Thyroid gland (tissue), 4 donors: ENCODE measurements at regions not wholly inside any gene's neighbourhood (a gene's known extent, or its start where the extent isn't known, plus 50 kb on each side); places are given as distances from the start of the nearest gene placed in this dataset.
A peak's percentile ranks its signal among the peaks of the same experiment; 100 is the strongest.

Experiments
- DNase-seq, 2 donors: peaks; one replicate each; pipeline ENCODE4 v3.0.0-alpha.2; 2019
- H3K27ac ChIP-seq, 3 donors: fragments of 200-600 bp; sonication (generic); 1 replicate in 2 of 3; 2 replicates in 1 of 3; pipeline ENCODE4 v1.5.1; 2016 to 2019; ENCODE audit warnings: mild to moderate bottlenecking in 1 of 3, moderate library complexity in 1 of 3
- H3K27me3 ChIP-seq: fragments of 200-600 bp; sonication (generic); one replicate; pipeline ENCODE4 v1.5.1; 2019
- H3K36me3 ChIP-seq, 2 donors: fragments of 200-600 bp; sonication (generic); one replicate each; pipeline ENCODE4 v1.5.1; 2016 to 2019
- H3K4me1 ChIP-seq, 2 donors: fragments of 200-600 bp; sonication (generic); one replicate each; pipeline ENCODE4 v1.5.1; 2017 to 2019
- H3K4me3 ChIP-seq, 3 donors: fragments of 200-600 bp; sonication (generic); replicated peaks in 1 of 3; 1 replicate in 2 of 3; 2 replicates in 1 of 3; pipeline ENCODE4 v1.5.1; 2016; ENCODE audit warnings: mild to moderate bottlenecking in 1 of 3
- H3K9me3 ChIP-seq: fragments of 200-600 bp; sonication (generic); one replicate; pipeline ENCODE4 v1.5.1; 2017
- POLR2A ChIP-seq, 2 donors: fragments of 450-650 bp; IDR thresholded peaks; one replicate each; pipeline ENCODE4 v1.6.1; 2017; ENCODE audit warnings: antibody characterized with exemption in 2 of 2, mild to moderate bottlenecking in 2 of 2, moderate library complexity in 1 of 2
- WGBS, 2 donors: methylation state at CpG; one replicate each; pipeline ENCODE4 v1.1.5; 2017; 5-methylcytosine and 5-hydroxymethylcytosine counted together
- intact Hi-C: fragments of 100-400 bp; cut with DNase I; formaldehyde crosslinking; loops from one replicate; pipeline ENCODE4 v1.15.1; 2023
- TF ChIP-seq, protein P1 (sequence below), 6 experiments: fragments of 200-600 bp in 3 of 6; fragments of 450-650 bp in 3 of 6; sonication (generic) in 3 of 6; IDR thresholded peaks; one replicate each; pipeline ENCODE4 v1.5.1; 2016 to 2019; ENCODE audit warnings: antibody characterized with exemption in 6 of 6, mild to moderate bottlenecking in 2 of 6, inconsistent platforms in 1 of 6, moderate library complexity in 1 of 6

- no peak for DNase-seq
- 43 to 51% methylated on average over 5 of the region's 5 CpGs for WGBS, 2 donors
- Histone ChIP-seq H3K9me3 (no peaks in the 10 kb centered on the region), H3K36me3 (no peaks in the 10 kb centered on the region), H3K4me1 (no peaks in the 10 kb centered on the region), H3K27ac (no peak overlapping the region), H3K27me3 (no peaks in the 10 kb centered on the region), H3K4me3 (no peak overlapping the region)
- intact Hi-C loops, result no loop called here
- TF ChIP-seq, protein P1, sequence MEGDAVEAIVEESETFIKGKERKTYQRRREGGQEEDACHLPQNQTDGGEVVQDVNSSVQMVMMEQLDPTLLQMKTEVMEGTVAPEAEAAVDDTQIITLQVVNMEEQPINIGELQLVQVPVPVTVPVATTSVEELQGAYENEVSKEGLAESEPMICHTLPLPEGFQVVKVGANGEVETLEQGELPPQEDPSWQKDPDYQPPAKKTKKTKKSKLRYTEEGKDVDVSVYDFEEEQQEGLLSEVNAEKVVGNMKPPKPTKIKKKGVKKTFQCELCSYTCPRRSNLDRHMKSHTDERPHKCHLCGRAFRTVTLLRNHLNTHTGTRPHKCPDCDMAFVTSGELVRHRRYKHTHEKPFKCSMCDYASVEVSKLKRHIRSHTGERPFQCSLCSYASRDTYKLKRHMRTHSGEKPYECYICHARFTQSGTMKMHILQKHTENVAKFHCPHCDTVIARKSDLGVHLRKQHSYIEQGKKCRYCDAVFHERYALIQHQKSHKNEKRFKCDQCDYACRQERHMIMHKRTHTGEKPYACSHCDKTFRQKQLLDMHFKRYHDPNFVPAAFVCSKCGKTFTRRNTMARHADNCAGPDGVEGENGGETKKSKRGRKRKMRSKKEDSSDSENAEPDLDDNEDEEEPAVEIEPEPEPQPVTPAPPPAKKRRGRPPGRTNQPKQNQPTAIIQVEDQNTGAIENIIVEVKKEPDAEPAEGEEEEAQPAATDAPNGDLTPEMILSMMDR (IDR thresholded peaks at IDR 0.05), result peak in 5 of 6 experiments; percentile 19 to 63 (median 53)
- TF ChIP-seq POLR2A (IDR thresholded peaks at IDR 0.05), result no peak
Measured at GRCh38 chr5:12023614-12024241, 119.5 kb upstream of the CTNND2 start.

DNA sequence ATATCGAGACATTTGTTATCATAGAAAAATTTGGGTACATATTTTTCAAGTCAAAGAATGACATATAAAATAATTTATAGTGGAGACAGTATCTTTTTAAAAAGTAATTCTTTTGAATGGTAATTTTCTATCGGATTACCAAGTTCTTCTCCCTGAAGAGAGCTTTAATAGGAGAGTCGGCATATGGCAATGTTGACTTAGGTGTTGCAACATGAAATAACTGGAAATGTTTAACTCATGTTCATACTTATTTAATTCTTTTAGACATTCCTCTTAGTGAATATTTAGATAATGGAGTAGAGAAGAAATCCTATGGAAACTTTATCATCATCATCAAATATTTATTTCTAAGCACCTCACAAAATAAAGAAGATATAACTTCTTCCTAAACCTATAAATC is 118.2 kb upstream of the CTNND2 start:
- DNase-seq, result no peak
- no peak overlapping the region for H3K27ac ChIP-seq
- no peak overlapping the region for H3K4me3 ChIP-seq
- no peaks in the 10 kb centered on the region for H3K4me1 ChIP-seq
- TF ChIP-seq, protein P1 (IDR thresholded peaks at IDR 0.05), result no peak
- no peak for TF ChIP-seq POLR2A (IDR thresholded peaks at IDR 0.05)
- intact Hi-C loops, result no loop called here
- no peaks in the 10 kb centered on the region for H3K27me3 ChIP-seq
- H3K9me3 ChIP-seq, result no peaks in the 10 kb centered on the region
- WGBS, 2 donors, result 89 to 94% methylated on average over 3 of the region's 3 CpGs
- no peaks in the 10 kb centered on the region for H3K36me3 ChIP-seq

GRCh38 chr5:12019306-12019705 is 115.1 kb upstream of the CTNND2 start:
- Histone ChIP-seq H3K4me1 (no peaks in the 10 kb centered on the region), H3K9me3 (no peaks in the 10 kb centered on the region), H3K36me3 (no peaks in the 10 kb centered on the region), H3K27me3 (no peaks in the 10 kb centered on the region), H3K27ac (no peak overlapping the region), H3K4me3 (no peak overlapping the region)
- intact Hi-C loops, result no loop called here
- 92% methylated on average over 1 of the region's 1 CpG for WGBS, 2 donors
- DNase-seq, result no peak
- no peak for TF ChIP-seq POLR2A (IDR thresholded peaks at IDR 0.05)
- TF ChIP-seq, protein P1 (IDR thresholded peaks at IDR 0.05), result no peak

- WGBS, 2 donors, result 76 to 82% methylated on average over 10 of the region's 10 CpGs
- TF ChIP-seq, protein P1 (IDR thresholded peaks at IDR 0.05), result no peak
- TF ChIP-seq POLR2A (IDR thresholded peaks at IDR 0.05), result no peak
- no peaks in the 10 kb centered on the region for H3K36me3 ChIP-seq
- no peaks in the 10 kb centered on the region for H3K4me1 ChIP-seq
- DNase-seq, result no peak
- no peak overlapping the region for H3K4me3 ChIP-seq
- intact Hi-C loops, result no loop called here
- H3K9me3 ChIP-seq, result no peaks in the 10 kb centered on the region
- no peak overlapping the region for H3K27ac ChIP-seq
- no peaks in the 10 kb centered on the region for H3K27me3 ChIP-seq
Measured at GRCh38 chr5:12017007-12017406, 112.8 kb upstream of the CTNND2 start.

DNA sequence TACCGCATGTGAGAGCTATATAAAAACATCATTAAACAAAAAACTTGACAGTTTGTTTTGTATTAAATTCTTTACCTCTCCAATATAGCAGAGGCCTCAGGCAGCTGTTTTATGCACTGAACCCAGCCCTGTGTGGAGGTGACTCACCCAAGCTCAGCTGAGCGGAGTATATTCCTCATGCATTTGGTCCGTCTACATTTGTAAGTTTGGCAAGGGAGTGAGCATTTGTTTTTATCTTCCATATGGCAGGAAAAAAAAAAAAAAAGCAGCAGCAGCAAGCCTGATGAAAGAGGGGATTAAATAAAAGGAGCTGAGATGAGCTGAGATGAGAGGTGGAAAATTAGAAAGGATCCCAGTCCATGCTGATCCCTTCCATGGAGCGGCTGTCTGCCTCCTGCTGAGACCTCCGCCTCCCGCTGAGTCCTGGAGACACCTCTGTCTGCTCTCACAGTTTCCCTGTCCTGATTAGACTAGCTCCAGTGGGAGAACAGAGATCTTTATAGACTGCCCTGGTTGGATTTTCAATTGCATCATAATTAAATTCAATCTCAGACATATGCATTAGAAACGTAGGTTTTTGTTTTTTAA is 112.0 kb upstream of the CTNND2 start:
- Histone ChIP-seq H3K36me3 (no peaks in the 10 kb centered on the region), H3K4me3 (no peak overlapping the region), H3K27ac (no peak overlapping the region), H3K4me1 (no peaks in the 10 kb centered on the region), H3K9me3 (no peaks in the 10 kb centered on the region), H3K27me3 (no peaks in the 10 kb centered on the region)
- intact Hi-C loops, result no loop called here
- TF ChIP-seq POLR2A (IDR thresholded peaks at IDR 0.05), result no peak
- TF ChIP-seq, protein P1 (IDR thresholded peaks at IDR 0.05), result no peak
- WGBS, 2 donors, result 66 to 78% methylated on average over 7 of the region's 7 CpGs
- DNase-seq, result no peak
